Spinal cord (tissue), 9 donors: ENCODE measurements at regions not wholly inside any gene's neighbourhood (a gene's known extent, or its start where the extent isn't known, plus 50 kb on each side); places are given as distances from the start of the nearest gene placed in this dataset.

ENCODE experiments used
- DNase-seq, 6 donors: peaks; one replicate each; pipeline versions ENCODE4 v3.0.0 to v3.0.0-alpha.2; 2013 to 2015; ENCODE audit warnings: low spot score in 6 of 6, low read depth in 4 of 6
- H3K27ac ChIP-seq: one replicate; pipeline ENCODE4 v1.5.1; 2013; ENCODE audit warnings: low read depth, low read length, control low read depth
- H3K27me3 ChIP-seq: one replicate; pipeline ENCODE4 v1.6.1; 2013; ENCODE audit warnings: low read length; ENCODE audit not compliant: control insufficient read depth, insufficient read depth
- H3K36me3 ChIP-seq: one replicate; pipeline ENCODE4 v1.6.1; 2013; ENCODE audit warnings: low read length; ENCODE audit not compliant: control insufficient read depth, insufficient read depth
- H3K4me1 ChIP-seq: one replicate; pipeline ENCODE4 v1.6.1; 2013; ENCODE audit warnings: low read length; ENCODE audit not compliant: control insufficient read depth, insufficient read depth
- H3K4me3 ChIP-seq: one replicate; pipeline ENCODE4 v1.5.1; 2013; ENCODE audit warnings: low read depth, low read length, control low read depth
- H3K9me3 ChIP-seq: one replicate; pipeline ENCODE4 v1.6.1; 2013; ENCODE audit warnings: low read length; ENCODE audit not compliant: control insufficient read depth, insufficient read depth
- WGBS: methylation state at CpG from one replicate; pipeline ENCODE4 v1.1.5; 2013; ENCODE audit warnings: missing lambda C conversion rate; ENCODE audit not compliant: insufficient coverage; 5-methylcytosine and 5-hydroxymethylcytosine counted together
- donor health status: healthy.

- peaks cover 4% of the 10 kb centered on the region for H3K4me1 ChIP-seq
- H3K36me3 ChIP-seq: peaks cover 30% of the 10 kb centered on the region
- DNase-seq: no peak
- WGBS: 90% methylated on average over 23 of the region's 25 CpGs
- H3K4me3 ChIP-seq: no peak overlapping the region
- H3K27ac ChIP-seq: no peak overlapping the region
- no peaks in the 10 kb centered on the region for H3K27me3 ChIP-seq
- H3K9me3 ChIP-seq: no peaks in the 10 kb centered on the region
These were observed 126.3 kb upstream of the RTL1 start for GRCh38 chr14:101029668-101030290.

GRCh38 chr14:101030586-101030985 is 127.1 kb upstream of the RTL1 start:
- Histone ChIP-seq H3K4me3 (no peak overlapping the region), H3K27me3 (no peaks in the 10 kb centered on the region), H3K9me3 (no peaks in the 10 kb centered on the region), H3K36me3 (peaks cover 34% of the 10 kb centered on the region), H3K4me1 (peaks cover 4% of the 10 kb centered on the region), H3K27ac (no peak overlapping the region)
- no peak for DNase-seq
- WGBS: 93% methylated on average over 10 of the region's 14 CpGs

GRCh38 chr14:101031186-101031585 is 127.7 kb upstream of the RTL1 start:
- WGBS: 90% methylated on average over 12 of the region's 14 CpGs
- Histone ChIP-seq H3K27ac (no peak overlapping the region), H3K9me3 (no peaks in the 10 kb centered on the region), H3K4me1 (peaks cover 4% of the 10 kb centered on the region), H3K4me3 (no peak overlapping the region), H3K36me3 (peaks cover 36% of the 10 kb centered on the region), H3K27me3 (no peaks in the 10 kb centered on the region)
- DNase-seq: no peak

- H3K4me3 ChIP-seq: no peak overlapping the region
- 90% methylated on average over 13 of the region's 17 CpGs for WGBS
- H3K4me1 ChIP-seq: peaks cover 4% of the 10 kb centered on the region
- peaks cover 36% of the 10 kb centered on the region for H3K36me3 ChIP-seq
- DNase-seq: no peak
- H3K9me3 ChIP-seq: no peaks in the 10 kb centered on the region
- H3K27me3 ChIP-seq: no peaks in the 10 kb centered on the region
- H3K27ac ChIP-seq: no peak overlapping the region
These were observed 128.2 kb upstream of the RTL1 start for GRCh38 chr14:101031721-101032120.

GRCh38 chr14:101032433-101032832 is 128.9 kb upstream of the RTL1 start:
- DNase-seq: no peak
- Histone ChIP-seq H3K9me3 (no peaks in the 10 kb centered on the region), H3K27me3 (no peaks in the 10 kb centered on the region), H3K36me3 (peaks cover 42% of the 10 kb centered on the region), H3K27ac (no peak overlapping the region), H3K4me3 (no peak overlapping the region), H3K4me1 (peaks cover 4% of the 10 kb centered on the region)
- 90% methylated on average over 4 of the region's 6 CpGs for WGBS

GRCh38 chr14:101033006-101033405 is 129.5 kb upstream of the RTL1 start:
- Histone ChIP-seq H3K4me3 (no peak overlapping the region), H3K36me3 (peaks cover 45% of the 10 kb centered on the region), H3K27me3 (no peaks in the 10 kb centered on the region), H3K27ac (no peak overlapping the region), H3K9me3 (no peaks in the 10 kb centered on the region), H3K4me1 (peaks cover 4% of the 10 kb centered on the region)
- WGBS: 79% methylated on average over 4 of the region's 7 CpGs
- DNase-seq: no peak

GRCh38 chr14:101033446-101034165 is 130.1 kb upstream of the RTL1 start:
- 94% methylated on average over 22 of the region's 23 CpGs for WGBS

GRCh38 chr14:101034986-101035385 is 131.5 kb upstream of the RTL1 start:
- H3K36me3 ChIP-seq: peaks cover 44% of the 10 kb centered on the region
- DNase-seq: no peak
- peaks cover 4% of the 10 kb centered on the region for H3K4me1 ChIP-seq
- H3K4me3 ChIP-seq: no peak overlapping the region
- H3K9me3 ChIP-seq: no peaks in the 10 kb centered on the region
- WGBS: 96% methylated on average over 5 of the region's 7 CpGs
- no peaks in the 10 kb centered on the region for H3K27me3 ChIP-seq
- no peak overlapping the region for H3K27ac ChIP-seq

More at GRCh38 chr14:101033446-101034165, 130.1 kb upstream of the RTL1 start:
- Histone ChIP-seq H3K36me3 (peaks cover 42% of the 10 kb centered on the region), H3K4me3 (no peak overlapping the region), H3K27ac (no peak overlapping the region), H3K4me1 (peaks cover 4% of the 10 kb centered on the region), H3K9me3 (no peaks in the 10 kb centered on the region), H3K27me3 (no peaks in the 10 kb centered on the region)
- DNase-seq: no peak

- Histone ChIP-seq H3K4me3 (no peak overlapping the region), H3K36me3 (peaks cover 38% of the 10 kb centered on the region), H3K27me3 (no peaks in the 10 kb centered on the region), H3K9me3 (no peaks in the 10 kb centered on the region), H3K4me1 (peaks cover 4% of the 10 kb centered on the region), H3K27ac (no peak overlapping the region)
- WGBS: 89% methylated on average over 12 of the region's 15 CpGs
- no peak for DNase-seq
These were observed 132.1 kb upstream of the RTL1 start for GRCh38 chr14:101035466-101036225.
